Activated B cell treated with CpG ODN at 0.5 μM for 24 hours (primary cell): ENCODE measurements at regions not wholly inside any gene's neighbourhood (a gene's known extent, or its start where the extent isn't known, plus 50 kb on each side); places are given as distances from the start of the nearest gene placed in this dataset.

ENCODE experiments used
- ATAC-seq: fragments of 200-7000 bp; cut with Tn5 transposase; one replicate; pipeline ENCODE4 v1.10.0; 2021; ENCODE audit warnings: low read depth, mild to moderate bottlenecking, moderate library complexity
- CTCF ChIA-PET: fragments of 350-600 bp; sonication (Branson Sonifier 250); formaldehyde crosslinking; loops from one replicate; lab custom pipeline; 2021; ENCODE audit warnings: antibody characterized with exemption; lab: Charles Lee
- POLR2A ChIA-PET: fragments of 350-600 bp; sonication (Branson Sonifier 250); formaldehyde crosslinking; loops from one replicate; lab custom pipeline; 2021; ENCODE audit warnings: antibody characterized with exemption; lab: Charles Lee
- DNase-seq: peaks from one replicate; pipeline ENCODE4 v3.0.0; 2022
- H3K27ac Mint-ChIP-seq: one replicate; pipeline ENCODE4 v1.8.0; 2020; ENCODE audit warnings: mixed read lengths
- H3K27me3 Mint-ChIP-seq: one replicate; pipeline ENCODE4 v1.8.0; 2021; ENCODE audit warnings: mixed read lengths
- H3K36me3 Mint-ChIP-seq: one replicate; pipeline ENCODE4 v1.8.0; 2021; ENCODE audit warnings: low read depth, mixed read lengths
- H3K4me1 Mint-ChIP-seq: one replicate; pipeline ENCODE4 v1.8.0; 2021; ENCODE audit warnings: mixed read lengths
- H3K4me3 Mint-ChIP-seq: one replicate; pipeline ENCODE4 v1.8.0; 2020; ENCODE audit warnings: mild to moderate bottlenecking, mixed read lengths
- H3K9me3 Mint-ChIP-seq: one replicate; pipeline ENCODE4 v1.8.0; 2020; ENCODE audit warnings: mixed read lengths
- CTCF ChIP-seq: fragments of 200-600 bp; IDR thresholded peaks from one replicate; pipeline ENCODE4 v1.8.0; 2022; ENCODE audit warnings: antibody characterized with exemption, mild to moderate bottlenecking
- intact Hi-C: fragments of 100-400 bp; cut with micrococcal nuclease; formaldehyde crosslinking; loops from one replicate; pipeline ENCODE4 v1.15.1; 2024

DNA sequence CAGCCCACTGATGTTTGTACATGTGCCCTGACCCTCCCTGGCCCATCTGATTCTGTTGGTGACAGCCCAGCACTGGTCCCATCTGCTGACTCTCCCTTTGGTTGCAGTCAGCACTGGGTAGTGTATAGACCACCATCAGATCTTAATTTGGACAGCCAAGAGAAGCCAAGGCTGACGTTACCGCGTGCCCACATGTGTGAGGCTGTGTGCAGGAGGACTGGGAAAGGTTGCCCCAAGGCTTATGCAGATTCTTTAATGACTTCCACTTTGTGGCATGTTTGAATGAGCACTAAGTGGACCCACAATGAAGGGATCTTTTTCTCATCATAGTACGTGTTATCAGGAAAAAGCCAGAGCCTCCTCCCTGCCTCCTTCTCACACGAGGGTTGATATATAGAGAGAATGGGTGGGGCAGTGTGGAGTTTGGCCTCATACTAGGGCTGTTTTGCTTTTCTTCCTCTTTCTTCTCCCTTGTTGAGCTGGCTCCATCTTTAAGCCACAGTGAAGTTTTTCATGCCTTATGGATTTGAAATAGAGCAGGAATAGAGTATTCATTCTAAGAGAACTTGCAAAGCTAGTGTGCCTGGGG, 93.5 kb downstream of the NAV1 start:
- ChIA-PET POLR2A (no interaction called here), CTCF (no interaction called here)
- no peak overlapping the region for H3K27ac Mint-ChIP-seq
- H3K36me3 Mint-ChIP-seq = no peaks in the 10 kb centered on the region
- no peaks in the 10 kb centered on the region for H3K27me3 Mint-ChIP-seq
- no peak for DNase-seq
- no peak overlapping the region for H3K4me3 Mint-ChIP-seq
- no peaks in the 10 kb centered on the region for H3K9me3 Mint-ChIP-seq
- intact Hi-C loops = no loop called here
- H3K4me1 Mint-ChIP-seq = no peaks in the 10 kb centered on the region
- ATAC-seq = no peak
- TF ChIP-seq CTCF = no peak

- H3K36me3 Mint-ChIP-seq = no peaks in the 10 kb centered on the region
- no peak overlapping the region for H3K4me3 Mint-ChIP-seq
- no peaks in the 10 kb centered on the region for H3K27me3 Mint-ChIP-seq
- no peaks in the 10 kb centered on the region for H3K4me1 Mint-ChIP-seq
- DNase-seq (no peak), ATAC-seq (no peak)
- H3K27ac Mint-ChIP-seq = no peak overlapping the region
- no peak for TF ChIP-seq CTCF
- POLR2A ChIA-PET = no interaction called here
- intact Hi-C loops = no loop called here
- no peaks in the 10 kb centered on the region for H3K9me3 Mint-ChIP-seq
- CTCF ChIA-PET = no interaction called here
Observed at GRCh38 chr1:201633297-201633696, 94.4 kb downstream of the NAV1 start.

DNA sequence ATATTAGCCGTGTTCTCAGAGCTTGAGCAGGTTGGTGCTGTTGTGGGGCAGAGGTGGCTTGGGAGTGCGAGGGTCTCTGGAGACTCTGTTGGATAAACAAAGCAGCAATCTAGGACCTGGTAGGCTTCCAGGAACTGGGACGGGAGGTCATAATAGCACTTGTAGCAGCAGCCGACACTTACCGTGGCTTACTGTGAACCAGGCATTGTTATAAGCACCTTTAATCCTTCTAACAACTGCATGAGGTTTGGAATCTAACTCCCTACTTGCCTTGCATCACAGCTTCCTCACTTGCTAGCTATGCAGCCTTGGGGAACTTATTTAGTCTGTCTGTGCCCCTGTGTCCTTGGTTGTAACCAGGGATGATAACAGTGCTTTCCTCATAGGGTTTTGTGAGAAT, 94.9 kb downstream of the NAV1 start:
- ChIA-PET CTCF (no interaction called here), POLR2A (no interaction called here)
- Mint-ChIP-seq H3K4me3 (no peak overlapping the region), H3K4me1 (no peaks in the 10 kb centered on the region), H3K27ac (no peak overlapping the region), H3K27me3 (no peaks in the 10 kb centered on the region), H3K9me3 (no peaks in the 10 kb centered on the region), H3K36me3 (no peaks in the 10 kb centered on the region)
- DNase-seq (no peak), ATAC-seq (no peak)
- no peak for TF ChIP-seq CTCF
- intact Hi-C loops = no loop called here

DNA sequence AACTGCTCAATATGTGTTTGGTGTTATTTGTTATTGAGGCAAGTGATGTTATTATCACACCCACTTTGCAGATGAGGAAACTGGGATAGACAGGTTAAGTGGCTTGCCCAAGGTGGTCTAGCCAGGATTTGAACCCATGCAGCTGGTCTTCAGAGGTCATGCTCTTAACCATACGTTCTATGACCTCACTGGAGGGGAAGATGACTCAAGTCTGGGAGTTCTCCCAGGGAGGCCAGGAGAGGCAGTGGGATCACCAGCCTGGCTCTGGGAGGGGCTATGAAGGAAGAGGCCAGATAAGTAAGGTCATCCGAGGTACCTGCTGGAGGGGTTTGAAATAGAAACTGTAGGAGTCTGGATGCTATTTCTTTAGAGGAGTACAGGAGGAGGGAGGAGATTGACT, 95.3 kb downstream of the NAV1 start:
- DNase-seq (no peak), ATAC-seq (no peak)
- intact Hi-C loops = no loop called here
- TF ChIP-seq CTCF = no peak
- Mint-ChIP-seq H3K27me3 (no peaks in the 10 kb centered on the region), H3K4me3 (no peak overlapping the region), H3K9me3 (no peaks in the 10 kb centered on the region), H3K27ac (no peak overlapping the region), H3K36me3 (no peaks in the 10 kb centered on the region), H3K4me1 (no peaks in the 10 kb centered on the region)
- POLR2A ChIA-PET = no interaction called here
- CTCF ChIA-PET = no interaction called here

DNA sequence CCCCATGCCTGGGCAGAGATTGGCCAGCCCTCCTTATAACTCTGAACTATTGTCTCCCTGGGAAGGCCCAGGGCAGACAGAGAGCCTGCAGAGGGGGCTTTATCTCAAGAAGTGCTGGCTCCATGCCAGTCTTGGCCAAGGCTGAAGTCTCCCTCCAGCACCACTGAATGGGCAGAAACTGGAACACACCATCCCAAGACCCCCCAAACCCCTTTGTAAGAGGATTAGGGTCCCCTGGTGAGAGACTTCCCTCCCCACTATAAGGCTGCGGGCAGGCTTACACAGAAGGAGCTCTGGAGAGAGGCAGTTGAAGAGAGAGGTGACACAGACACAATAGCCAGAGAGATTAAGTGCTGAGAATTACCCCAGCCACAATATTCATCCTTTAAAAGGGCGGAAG, 97.2 kb downstream of the NAV1 start:
- TF ChIP-seq CTCF = no peak
- H3K4me1 Mint-ChIP-seq = no peaks in the 10 kb centered on the region
- no peak overlapping the region for H3K27ac Mint-ChIP-seq
- DNase-seq (no peak), ATAC-seq (no peak)
- H3K9me3 Mint-ChIP-seq = no peaks in the 10 kb centered on the region
- ChIA-PET POLR2A (no interaction called here), CTCF (no interaction called here)
- H3K4me3 Mint-ChIP-seq = no peak overlapping the region
- intact Hi-C loops = no loop called here
- H3K36me3 Mint-ChIP-seq = no peaks in the 10 kb centered on the region
- no peaks in the 10 kb centered on the region for H3K27me3 Mint-ChIP-seq
